GM12875 (cell line): ENCODE measurements at regions not wholly inside any gene's neighbourhood (a gene's known extent, or its start where the extent isn't known, plus 50 kb on each side); places are given as distances from the start of the nearest gene placed in this dataset.
"Not testable (repeated sequence)": the region's sequence is repeated elsewhere in the genome, so short reads cannot be mapped to it uniquely, and the experiment has no call there.

Experiments used
- H3K4me3 ChIP-seq: one replicate; pipeline ENCODE4 v1.5.1; 2011; ENCODE audit warnings: low read depth, low read length, control low read depth
- TF ChIP-seq, protein P1 (sequence below): IDR thresholded peaks from 2 replicates; pipeline ENCODE4 v1.5.1; 2011; ENCODE audit warnings: low read depth, mild to moderate bottlenecking, control low read depth, inconsistent platforms, low read length, moderate library complexity, borderline replicate concordance; ENCODE audit not compliant: insufficient read depth

DNA sequence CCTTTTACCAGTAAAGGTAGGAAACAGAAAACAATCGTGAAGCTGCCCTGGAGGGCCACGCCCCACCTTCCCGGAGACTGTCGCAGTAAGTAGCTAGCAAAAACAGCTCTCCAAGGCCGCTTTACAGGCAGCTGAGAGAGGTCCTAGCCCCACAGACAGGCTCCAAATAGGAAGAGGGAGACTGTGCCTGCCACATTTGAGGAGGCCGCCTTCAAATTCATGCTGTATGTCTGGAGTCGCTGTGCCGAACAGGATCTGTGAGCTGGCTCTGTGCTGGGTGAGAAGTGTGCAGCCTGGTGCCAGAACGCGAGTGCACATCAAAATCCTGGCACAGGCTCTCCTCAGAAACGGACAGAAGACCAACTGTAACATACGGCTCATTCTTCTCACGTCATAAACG lies 582.2 kb downstream of the CETN3 start:
- TF ChIP-seq, protein P1, sequence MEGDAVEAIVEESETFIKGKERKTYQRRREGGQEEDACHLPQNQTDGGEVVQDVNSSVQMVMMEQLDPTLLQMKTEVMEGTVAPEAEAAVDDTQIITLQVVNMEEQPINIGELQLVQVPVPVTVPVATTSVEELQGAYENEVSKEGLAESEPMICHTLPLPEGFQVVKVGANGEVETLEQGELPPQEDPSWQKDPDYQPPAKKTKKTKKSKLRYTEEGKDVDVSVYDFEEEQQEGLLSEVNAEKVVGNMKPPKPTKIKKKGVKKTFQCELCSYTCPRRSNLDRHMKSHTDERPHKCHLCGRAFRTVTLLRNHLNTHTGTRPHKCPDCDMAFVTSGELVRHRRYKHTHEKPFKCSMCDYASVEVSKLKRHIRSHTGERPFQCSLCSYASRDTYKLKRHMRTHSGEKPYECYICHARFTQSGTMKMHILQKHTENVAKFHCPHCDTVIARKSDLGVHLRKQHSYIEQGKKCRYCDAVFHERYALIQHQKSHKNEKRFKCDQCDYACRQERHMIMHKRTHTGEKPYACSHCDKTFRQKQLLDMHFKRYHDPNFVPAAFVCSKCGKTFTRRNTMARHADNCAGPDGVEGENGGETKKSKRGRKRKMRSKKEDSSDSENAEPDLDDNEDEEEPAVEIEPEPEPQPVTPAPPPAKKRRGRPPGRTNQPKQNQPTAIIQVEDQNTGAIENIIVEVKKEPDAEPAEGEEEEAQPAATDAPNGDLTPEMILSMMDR: no peak
- H3K4me3 ChIP-seq: no peak overlapping the region

GRCh38 chr5:89826938-89827337 lies 582.6 kb downstream of the CETN3 start:
- no peak overlapping the region for H3K4me3 ChIP-seq
- TF ChIP-seq, protein P1: no peak

- TF ChIP-seq, protein P1: no peak
- no peak overlapping the region for H3K4me3 ChIP-seq
These were observed 586.5 kb downstream of the CETN3 start for GRCh38 chr5:89823046-89823445.

GRCh38 chr5:89817841-89818240 lies 591.7 kb downstream of the CETN3 start:
- TF ChIP-seq, protein P1: no peak
- H3K4me3 ChIP-seq: no peak overlapping the region

DNA sequence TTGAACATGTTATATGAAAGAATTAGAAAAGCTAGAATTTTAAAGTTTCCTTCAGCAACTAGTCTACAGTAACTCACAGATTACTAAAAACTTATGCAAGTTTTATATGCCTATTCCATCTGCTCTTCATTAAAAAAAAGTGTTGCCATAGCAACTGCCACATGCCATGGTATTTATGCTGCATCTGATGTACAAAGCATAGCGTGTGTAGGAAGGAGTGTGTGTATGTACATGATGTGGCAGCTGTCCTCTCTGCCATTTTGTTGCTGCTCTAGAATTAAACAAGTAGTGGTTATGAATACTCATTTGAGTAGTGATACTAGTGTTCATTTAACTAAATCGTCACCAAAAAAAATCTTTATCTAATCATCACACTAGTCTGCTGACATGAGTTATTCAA lies 593.5 kb downstream of the CETN3 start:
- TF ChIP-seq, protein P1: no peak
- H3K4me3 ChIP-seq: no peak overlapping the region

DNA sequence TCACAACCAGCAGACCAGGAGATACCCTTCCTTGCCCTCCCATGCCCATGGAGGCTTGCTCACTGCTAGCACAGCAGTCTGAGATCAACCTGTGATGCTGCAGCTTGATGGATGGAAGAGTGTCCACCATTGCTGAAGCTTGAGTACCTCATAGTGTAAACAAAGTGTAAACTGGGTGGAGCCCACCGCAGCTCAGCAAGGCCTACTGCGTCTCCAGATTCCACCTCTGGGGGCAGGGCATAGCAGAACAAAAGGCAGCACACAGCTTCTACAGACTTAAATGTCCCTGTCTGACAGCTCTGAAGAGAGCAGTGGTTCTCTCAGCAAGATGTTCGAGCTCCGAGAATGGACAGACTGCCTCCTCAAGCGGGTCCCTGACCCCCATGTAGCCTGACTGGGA lies 608.8 kb downstream of the CETN3 start:
- not testable (repeated sequence) for H3K4me3 ChIP-seq

- H3K4me3 ChIP-seq: not testable (repeated sequence)
These were observed 615.1 kb downstream of the CETN3 start for GRCh38 chr5:89794504-89794903.

DNA sequence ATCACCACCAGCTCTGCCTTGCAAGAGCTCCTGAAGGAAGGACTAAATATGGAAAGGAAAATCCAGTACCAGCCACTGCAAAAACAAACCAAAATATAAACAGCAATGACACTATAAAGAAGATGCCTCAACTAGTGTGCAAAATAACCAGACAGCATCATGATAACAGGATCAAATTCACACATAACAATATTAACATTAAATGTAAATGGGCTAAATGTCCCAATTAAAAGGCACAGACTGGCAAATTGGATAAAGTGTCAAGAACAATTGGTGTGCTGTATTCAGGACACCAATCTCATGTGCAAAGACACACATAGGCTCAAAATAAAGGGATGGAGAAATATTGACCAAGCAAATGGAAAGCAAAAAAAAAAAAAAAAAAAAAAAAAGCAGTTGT lies 629.8 kb downstream of the CETN3 start:
- H3K4me3 ChIP-seq: not testable (repeated sequence)

DNA sequence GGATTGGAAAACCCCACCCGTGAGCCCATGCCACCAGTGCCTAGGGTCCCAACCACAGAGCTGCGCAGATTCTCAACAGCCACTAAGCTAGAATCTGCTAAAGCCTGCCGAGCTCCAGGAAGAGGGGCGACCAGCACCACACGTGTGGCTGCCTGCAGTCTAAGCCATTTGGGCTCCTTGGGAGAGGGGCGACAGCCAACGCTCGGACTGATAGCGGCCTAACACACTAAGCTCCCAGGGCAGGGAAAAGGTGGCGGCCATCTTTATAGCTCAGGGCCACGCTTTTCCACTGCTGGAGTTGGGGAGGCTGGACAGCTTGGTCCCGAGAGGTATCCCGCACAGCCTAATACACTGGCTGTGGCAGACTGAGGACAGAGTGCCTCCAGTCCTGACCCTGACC lies 631.8 kb downstream of the CETN3 start:
- no peak overlapping the region for H3K4me3 ChIP-seq
- TF ChIP-seq, protein P1: no peak
